NOMO-1 treated with dmso at 0.1 percent for 144 hours (cell line): ENCODE measurements at regions not wholly inside any gene's neighbourhood (a gene's known extent, or its start where the extent isn't known, plus 50 kb on each side); places are given as distances from the start of the nearest gene placed in this dataset.
"Not testable (repeated sequence)": the region's sequence is repeated elsewhere in the genome, so short reads cannot be mapped to it uniquely, and the experiment has no call there.

Experiments
- DNase-seq: peaks from one replicate; lab custom pipeline; 2025; ENCODE audit not compliant: unreplicated experiment; lab: John Stamatoyannopoulos, UW

GRCh38 chr10:65701168-65701776, 1224.6 kb upstream of the LRRTM3 start:
- DNase-seq: no peak

DNA sequence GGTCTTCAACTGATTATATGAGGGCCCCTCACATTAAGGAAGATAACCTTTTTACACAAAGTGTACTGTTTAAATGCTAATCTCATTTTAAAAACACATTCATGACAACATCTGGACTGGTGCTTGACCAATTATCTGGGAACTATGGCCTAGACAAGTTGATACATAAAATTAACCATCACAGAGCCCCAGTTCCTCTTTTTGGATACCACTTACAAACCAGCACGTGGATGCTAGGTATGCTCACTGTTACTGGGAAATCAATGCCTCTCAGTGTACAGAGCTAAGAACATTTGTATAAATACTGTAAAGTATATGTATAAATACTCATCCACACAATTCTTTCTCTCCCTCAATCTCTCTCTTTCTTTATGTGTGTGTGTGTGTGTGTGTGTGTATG, 1217.8 kb upstream of the LRRTM3 start:
- DNase-seq: no peak

GRCh38 chr10:65710306-65710705, 1215.5 kb upstream of the LRRTM3 start:
- no peak for DNase-seq

GRCh38 chr10:65719790-65720189, 1206.0 kb upstream of the LRRTM3 start:
- no peak for DNase-seq

DNA sequence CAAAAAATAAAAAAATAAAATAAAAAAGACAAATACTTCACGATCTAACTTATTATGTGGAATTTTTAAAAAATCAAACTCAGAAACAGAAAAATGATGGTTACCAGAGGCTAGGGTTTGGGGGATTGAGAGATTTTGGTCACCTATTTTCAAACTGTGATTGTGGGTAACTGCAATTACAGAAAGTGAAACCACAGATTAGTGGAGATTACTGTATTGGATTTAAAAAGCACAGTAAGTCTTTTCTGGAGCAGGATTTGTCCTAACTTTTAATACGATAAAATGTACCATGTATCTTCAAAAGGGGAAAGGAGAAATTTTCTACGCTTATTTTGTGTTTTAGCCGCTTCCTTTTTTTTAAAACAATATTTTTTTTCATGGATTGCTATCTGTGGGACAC, 1204.9 kb upstream of the LRRTM3 start:
- DNase-seq: no peak

DNA sequence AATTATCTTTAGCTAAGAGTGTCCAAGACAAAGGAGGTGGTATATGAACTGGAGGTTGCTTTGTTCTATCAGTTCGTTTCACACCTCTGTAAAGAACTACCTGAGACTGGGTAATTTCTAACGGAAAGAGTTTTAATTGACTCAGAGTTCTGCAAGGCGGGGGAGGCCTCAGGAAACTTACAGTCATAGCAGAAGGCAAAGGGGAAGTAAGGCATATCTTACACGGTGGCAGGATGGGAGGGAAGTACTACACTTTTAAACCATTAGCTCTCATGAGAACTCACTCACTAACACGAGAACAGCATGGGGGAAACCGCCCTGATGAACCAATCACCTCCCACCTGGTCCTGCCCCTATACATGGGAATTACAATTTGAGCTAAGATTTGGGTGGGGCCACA, 1202.3 kb upstream of the LRRTM3 start:
- DNase-seq: no peak

DNA sequence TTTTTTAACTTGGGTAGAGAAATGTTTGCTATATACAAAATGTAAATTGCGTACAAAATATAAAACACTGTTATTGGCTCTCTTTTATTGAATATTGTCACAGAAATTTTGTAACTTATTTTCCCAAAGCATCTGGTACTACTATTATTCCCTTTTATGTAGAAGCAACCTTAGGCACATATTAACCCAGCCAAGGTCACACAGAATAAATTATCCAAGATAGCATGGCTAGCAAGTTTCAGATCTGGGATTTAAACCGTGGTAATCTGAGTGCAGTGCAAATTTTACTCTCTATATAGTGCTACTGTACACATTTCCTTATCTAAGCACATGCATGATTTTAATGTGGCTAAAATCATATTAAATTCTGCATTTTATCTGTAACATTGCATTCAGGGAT, 1190.5 kb upstream of the LRRTM3 start:
- no peak for DNase-seq

DNA sequence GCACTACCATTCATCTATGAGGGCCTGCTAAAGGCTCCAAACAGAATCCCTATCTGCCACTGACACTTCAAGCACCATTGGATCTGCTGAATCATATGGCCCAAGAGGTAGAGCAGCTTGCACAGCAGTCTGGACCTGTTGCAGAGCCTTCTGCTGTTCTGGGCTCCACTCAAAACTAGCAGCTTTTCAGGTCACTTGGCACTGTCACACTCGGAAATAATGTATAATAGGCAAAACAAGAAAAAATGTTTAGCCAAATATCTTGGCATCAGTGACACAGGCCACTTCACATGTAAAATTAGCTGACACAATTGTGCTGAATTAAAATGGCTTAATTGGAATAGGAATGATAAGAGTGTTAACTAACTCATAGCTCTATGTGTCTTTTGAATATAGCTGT, 1182.9 kb upstream of the LRRTM3 start:
- no peak for DNase-seq

- no peak for DNase-seq
Observed at GRCh38 chr10:65751218-65751617, 1174.6 kb upstream of the LRRTM3 start.

DNA sequence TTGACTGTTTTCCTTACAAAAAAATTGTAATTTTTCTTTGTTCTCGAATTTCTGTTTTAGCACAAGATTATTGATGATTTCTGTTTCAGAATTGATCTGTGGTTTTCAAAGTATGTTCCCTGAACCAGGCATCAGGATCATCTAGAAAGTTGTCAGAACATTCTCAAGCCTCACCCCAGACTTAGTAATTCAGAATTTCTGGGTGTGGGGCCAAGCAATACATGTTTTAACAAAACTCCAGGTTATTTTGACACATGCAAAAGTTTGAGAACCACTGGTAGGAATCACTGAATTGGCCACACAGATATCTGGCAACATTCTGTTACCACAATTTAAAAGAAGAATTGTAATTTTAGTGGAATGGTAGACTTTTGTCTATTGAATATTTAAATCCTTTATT, 1173.9 kb upstream of the LRRTM3 start:
- DNase-seq: no peak

- DNase-seq: no peak
Observed at GRCh38 chr10:65753532-65753931, 1172.3 kb upstream of the LRRTM3 start.

DNA sequence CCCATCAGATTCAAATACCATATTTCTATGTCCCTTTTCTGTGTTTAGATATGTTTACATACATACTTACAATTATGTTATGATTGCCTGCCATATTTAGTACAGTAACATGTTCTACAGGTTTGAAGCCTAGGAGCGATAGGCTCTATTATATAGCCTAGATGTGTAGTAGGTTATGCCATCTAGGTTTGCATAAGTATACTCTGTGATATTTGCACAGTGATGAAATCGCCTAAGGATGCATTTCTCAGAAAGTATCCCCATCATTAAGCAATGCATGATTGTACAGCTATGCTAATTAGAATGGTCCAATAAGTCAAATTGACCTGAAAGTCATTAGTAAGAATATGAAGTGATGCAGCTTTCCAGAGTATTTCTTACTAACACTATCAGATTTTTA, 1171.7 kb upstream of the LRRTM3 start:
- DNase-seq: no peak

GRCh38 chr10:65762311-65762710, 1163.5 kb upstream of the LRRTM3 start:
- no peak for DNase-seq

- DNase-seq: no peak
Observed at GRCh38 chr10:65765006-65765541, 1160.8 kb upstream of the LRRTM3 start.

DNA sequence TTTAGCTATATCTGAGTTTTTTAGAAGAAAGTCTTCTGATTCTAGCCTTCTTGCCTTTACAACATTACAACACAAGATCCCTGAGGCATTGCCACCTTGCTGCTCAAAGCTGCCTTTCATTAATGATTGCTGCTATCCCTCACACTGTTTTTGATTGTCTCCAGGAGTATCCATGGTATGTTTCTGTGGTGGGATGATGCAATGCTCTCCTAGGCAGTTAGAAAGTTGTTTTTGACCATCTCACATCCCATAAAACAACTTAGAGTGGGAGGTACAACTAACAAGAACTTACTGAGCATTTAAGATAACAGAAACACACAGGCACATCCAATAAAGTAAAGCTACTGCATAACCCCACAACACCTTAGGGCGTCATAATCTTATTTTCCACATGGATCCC, 1156.0 kb upstream of the LRRTM3 start:
- DNase-seq: no peak

GRCh38 chr10:65778753-65779152, 1147.1 kb upstream of the LRRTM3 start:
- no peak for DNase-seq

GRCh38 chr10:65779985-65780384, 1145.9 kb upstream of the LRRTM3 start:
- no peak for DNase-seq

- DNase-seq: no peak
Observed at GRCh38 chr10:65786279-65786678, 1139.6 kb upstream of the LRRTM3 start.

DNA sequence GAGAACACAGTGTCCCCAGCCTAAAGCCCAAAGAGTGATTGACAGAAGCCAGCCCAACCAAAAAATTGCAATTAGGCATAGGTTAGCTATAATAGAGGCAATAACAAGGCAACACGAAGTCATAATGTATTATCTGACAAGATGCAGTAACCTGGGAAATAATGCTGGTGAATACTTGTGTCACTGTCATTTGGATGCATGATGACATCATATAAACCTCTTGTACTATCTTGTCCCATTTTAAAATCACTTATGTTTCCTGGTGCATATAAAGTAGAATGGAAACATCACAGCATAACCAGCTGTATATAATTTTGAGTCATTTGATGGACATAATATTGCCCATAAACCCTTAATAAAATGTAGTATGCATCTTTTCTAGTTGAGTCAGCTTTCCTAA, 1138.3 kb upstream of the LRRTM3 start:
- no peak for DNase-seq

DNA sequence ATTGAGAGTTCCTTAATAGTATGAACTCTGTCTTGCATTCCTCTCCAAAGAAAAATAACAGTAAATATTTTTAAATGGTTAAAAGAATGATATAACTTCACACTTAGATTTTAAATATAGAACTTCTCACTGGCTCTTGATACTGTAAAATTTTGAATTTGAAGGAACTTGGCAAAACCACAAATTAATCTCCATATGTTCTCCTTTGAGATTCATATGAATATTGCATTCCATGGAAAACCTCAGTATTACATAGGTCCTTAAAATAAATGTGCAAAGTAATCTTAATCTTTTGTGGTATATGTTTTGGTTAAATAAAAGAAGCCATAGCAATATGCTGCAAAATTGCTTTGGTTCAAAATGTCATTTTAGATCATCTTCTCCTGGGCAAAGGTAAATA, 1137.6 kb upstream of the LRRTM3 start:
- no peak for DNase-seq

- no peak for DNase-seq
Observed at GRCh38 chr10:65791979-65792378, 1133.9 kb upstream of the LRRTM3 start.

DNA sequence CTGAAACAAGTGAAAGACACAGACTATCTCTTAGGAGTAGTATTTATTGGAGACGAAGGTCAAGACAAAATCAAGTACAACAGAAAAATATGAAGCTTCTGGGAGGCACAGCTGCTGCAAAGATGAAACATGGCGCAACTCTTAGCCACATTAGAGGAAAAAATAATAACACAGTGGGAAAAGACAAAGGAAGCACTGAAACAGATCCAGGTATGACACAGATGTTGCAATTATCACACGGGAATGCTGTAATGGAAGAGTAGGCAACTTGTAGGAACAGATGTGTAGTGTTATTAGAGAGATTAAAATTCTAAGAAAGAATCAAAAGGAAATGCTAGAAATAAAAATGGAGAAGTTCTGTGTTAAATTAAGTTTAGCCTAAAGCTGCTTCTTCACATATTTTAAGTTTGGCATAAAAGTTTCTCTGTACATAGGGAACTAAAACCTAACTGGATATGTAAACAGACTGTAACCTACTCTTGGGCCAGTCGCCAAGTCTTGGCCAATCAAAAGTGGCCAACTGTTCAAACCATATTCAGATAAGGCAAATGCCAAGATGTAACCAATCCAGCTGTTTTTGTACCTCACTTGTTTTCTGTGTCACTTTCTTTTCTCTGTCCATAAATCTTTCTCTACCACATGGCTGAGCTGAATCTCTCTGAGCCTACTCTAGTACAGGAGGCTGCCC, 1132.0 kb upstream of the LRRTM3 start:
- no peak for DNase-seq

DNA sequence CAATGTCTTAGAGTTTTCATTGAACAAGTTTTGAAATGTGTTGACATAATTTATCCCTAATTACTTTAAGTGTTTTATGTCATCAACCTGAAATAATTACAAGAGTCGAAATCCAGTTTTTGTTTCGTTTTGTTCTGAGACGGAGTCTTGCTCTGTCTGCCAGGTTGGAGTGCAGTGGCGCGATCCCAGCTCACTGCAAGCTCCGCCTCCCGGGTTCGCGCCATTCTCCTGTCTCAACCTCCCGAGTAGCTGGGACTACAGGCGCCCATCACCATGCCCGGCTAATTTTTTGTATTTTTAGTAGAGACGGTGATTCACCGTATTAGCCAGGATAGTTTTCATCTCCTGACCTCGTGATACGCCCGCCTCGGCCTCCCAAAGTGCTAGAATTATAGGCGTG, 1131.0 kb upstream of the LRRTM3 start:
- DNase-seq: not testable (repeated sequence)
